ENCODE measurements at regions not wholly inside any gene's neighbourhood (a gene's known extent, or its start where the extent isn't known, plus 50 kb on each side); places are given as distances from the start of the nearest gene placed in this dataset.

DNA sequence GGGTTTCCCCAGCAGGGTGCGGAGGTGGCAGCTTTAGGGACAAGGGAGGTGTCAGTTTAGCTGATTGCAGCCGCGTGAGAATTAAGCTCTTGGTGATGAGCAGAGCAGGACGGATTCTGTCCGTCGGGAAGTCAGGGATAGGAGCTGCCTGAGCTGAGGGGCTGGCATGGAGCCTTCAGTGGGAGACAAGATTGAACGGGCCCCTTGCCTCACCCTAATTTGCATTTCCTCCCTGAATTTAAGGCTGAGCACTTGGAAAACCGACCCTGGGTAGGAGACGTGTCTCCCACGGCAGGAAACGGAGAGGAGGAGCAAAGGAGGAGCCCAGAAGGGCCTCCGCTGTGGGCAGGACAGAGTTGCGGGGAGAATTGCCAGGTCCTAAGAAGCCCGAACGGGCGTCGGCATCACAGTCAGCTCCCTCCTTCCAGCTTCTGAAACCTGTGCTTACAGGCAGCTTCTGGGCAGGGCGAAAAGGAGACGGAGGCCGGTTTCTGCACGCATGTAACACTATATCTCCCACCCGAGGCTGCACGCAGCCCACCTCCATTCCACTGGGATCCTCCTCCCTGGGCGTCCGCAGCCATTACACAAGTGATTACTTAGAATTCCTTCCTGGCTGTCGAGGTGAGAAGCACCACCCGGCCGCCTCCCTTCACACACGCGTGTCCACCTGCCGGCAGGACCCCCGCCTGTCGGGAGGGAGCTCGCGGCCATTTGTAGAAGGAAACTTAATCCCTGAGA, 345.8 kb downstream of the BRD1 start:
- no peak for DNase-seq (ENCODE audit: low spot score)

DNA sequence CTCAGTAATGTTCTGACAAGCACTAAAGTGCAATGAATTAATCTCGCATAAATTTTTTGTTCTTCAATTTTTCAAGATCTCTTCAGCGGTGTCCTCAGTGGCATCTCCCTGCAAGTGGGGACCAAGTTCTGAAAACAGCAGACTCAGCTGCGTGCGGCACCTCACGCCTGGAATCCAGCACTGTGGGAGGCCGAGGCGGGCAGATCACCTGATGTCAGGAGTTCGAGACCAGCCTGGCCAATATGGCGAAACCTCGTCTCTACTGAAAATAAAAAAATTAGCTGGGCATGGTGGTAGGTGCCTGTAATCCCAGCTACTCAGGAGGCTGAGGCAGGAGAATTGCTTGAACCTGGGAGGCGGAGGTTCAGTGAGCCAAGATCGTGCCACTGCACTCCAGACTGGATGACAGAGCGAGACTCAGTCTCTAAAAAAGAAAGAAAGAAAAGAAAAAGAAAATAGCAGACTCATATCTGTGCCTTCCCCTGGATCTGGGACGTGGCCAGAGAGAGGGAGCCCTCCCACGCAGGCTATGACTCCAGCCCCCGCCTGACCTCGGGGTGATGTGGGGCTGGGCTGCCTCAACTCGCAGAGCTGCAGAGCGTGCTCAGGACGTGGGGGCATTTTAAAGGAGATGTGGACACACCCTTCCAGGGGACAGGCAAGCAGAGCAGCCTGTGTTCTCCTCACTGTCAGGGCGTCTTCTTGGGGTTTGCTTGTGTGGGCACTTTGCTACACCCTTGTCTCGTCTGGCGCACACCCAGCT, 346.6 kb downstream of the BRD1 start:
- no peak for DNase-seq (ENCODE audit: low spot score)

DNA sequence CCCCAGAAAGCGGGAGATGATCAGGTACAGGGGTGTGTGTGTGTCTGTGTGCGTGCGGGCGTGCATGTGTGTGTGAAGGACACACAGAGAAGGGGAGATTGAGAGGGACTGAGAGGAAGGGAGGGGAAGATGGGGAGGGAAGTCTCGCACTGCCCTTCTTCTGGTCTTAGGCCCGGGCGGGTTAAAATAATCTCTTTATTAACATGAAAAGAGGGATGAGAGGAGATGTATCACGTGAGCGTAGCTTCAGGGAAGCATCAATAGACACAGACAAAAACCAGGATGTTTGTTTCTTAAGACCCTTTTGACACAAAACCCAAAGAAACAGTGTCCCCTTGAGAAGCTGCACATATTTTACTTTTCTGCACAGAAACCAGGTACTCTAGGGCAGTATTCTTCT, 347.3 kb downstream of the BRD1 start:
- DNase-seq (ENCODE audit: low spot score): no peak

DNA sequence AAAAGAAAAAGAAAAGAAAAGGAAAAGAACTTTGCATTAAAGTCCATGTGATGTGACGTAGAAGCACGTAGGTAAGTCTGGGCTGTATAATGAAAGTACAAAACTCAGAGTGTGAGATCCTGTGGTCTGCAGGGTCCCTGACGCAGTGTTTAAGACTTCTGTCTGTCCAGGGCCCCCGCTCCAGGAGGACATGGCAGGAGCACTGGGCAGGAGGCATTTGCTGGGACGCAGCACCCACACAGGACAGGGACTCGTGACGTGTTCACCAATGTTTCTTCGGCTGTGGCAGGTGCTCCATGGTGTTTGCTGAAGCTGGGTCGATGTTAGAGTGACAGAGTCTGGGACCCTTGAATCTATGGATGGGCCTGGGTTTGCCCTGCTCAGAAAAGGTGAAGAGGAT, 348.1 kb downstream of the BRD1 start:
- DNase-seq (ENCODE audit: low spot score): no peak

- no peak for DNase-seq (ENCODE audit: low spot score)
Observed at GRCh38 chr22:49476800-49477400, 350.8 kb downstream of the BRD1 start.

DNA sequence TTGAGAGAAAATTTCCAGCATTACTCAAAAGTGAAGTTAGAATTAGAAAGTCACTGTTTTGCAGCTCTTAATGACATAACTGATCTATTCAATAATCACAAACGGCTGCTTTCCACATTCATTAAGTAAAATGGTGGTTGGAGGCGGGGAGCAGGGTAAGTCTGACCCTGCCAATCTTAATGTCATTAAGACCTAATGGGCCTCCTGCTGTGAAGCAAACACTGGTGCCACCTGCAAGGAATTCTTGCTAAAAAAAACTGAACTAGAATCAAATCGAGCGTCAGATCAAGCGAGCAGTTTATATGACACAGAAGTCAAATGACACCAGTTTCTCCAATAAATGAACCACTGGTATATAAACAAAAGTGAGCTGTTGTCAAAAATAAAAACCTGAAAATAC, 351.5 kb downstream of the BRD1 start:
- no peak for DNase-seq (ENCODE audit: low spot score)

GRCh38 chr22:49475253-49475652, 352.4 kb downstream of the BRD1 start:
- DNase-seq (ENCODE audit: low spot score): no peak

- no peak for DNase-seq (ENCODE audit: low spot score)
Observed at GRCh38 chr22:49473286-49473685, 354.4 kb downstream of the BRD1 start.

DNA sequence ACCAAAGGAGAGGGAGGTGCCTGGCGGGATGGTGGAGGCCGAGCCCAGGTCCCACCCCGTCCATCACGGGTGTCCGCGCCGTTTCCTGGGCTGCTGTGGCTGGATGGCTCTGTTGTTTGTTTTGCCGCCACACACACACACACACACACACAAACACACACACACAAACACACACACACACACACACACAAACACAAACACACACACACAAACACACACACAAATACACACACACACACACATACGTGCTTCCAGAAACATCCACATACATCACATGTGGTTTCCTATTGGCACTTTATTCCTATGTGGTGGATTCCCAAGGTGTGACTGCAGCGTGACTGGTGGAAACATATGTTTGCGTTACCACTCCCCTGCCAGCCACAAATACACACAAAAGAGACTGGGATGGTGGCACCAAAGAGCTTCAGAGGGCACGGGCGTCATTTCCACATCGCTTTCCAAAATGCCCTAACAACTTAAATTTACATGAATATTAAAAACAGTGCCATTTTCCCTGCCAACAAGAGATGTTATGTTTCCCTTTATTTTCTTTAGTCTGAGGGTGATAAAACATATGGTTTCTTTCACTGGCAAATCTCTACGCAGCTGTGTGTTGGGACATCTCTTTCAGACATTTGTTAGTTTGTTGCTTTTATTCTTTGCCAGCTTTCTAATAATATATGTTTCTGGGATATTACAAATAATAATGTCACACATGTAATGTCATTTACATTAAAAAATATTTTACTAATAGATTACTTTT, 356.8 kb downstream of the BRD1 start:
- DNase-seq (ENCODE audit: low spot score): no peak

DNA sequence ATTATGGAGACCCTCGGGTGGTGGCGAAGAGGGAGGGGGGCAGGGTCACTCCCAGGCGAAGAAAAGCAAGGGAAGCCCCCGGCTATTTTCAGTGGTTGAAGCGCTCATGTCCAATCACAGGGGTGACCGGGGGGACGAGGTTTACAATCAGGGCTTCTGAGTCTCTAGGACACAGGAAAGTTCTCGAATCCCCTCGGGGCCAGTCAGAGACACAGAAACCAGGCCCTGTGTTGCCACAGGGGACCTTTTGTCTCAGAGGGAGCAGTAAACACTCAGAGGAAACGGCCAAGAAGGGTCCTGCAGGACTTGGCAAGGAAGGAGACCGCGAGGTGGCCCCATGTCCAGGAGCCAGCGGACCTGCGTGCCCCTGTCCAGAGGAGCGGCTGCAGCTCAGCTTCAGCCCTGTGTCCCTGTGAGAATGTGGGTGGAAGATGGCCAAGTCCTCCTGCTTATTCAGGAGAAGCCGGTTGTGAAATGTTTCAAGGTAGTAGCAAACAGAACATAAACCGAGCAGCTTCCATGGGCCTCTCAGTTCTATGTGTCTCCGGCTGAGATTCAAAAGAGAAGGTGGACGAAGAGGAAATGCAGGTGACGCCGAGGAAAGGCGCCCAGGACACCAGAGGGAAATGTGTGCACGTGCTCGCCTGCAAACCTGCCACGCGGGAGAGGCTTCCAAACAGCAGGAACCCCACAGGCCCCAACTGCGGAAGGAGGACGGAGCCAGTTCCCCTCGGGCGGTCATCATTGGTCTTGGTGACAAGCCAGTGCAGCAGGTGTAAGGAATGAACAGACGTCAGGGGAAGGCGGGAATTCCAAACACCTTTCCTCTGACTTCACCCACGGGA, 357.6 kb downstream of the BRD1 start:
- no peak for DNase-seq (ENCODE audit: low spot score)

DNA sequence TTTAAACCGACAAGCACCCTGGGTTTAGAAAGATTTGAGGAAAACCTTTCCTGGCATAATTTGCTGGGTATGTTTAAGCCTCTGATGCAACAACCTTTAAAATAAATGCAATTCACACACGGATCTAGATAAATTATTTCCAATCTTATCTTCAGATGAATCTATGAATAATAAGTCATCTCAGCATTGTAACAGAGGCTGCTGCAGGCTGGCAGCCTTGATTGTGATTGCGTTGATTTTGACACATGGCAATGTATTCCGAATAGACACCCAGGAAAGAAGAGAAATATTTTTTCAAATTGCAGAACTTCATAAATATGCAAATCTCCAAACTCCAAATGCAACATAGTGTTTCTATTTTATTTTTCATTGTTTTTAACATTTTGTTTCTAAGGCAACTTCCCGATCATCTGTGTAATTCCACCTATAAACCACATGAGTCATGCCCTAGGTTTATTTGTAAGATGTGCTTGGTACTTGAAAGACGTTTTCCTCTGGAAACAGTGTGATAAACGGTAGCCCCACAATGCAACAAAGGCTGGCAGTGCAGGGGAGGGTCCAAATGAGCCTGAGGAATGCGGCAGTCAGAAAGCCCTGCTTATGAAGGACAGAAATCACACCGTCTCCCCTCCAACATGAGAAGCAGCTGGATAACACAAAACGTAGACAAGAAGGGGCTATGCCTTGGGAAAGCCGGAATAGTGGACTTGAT, 359.0 kb downstream of the BRD1 start:
- no peak for DNase-seq (ENCODE audit: low spot score)

DNA sequence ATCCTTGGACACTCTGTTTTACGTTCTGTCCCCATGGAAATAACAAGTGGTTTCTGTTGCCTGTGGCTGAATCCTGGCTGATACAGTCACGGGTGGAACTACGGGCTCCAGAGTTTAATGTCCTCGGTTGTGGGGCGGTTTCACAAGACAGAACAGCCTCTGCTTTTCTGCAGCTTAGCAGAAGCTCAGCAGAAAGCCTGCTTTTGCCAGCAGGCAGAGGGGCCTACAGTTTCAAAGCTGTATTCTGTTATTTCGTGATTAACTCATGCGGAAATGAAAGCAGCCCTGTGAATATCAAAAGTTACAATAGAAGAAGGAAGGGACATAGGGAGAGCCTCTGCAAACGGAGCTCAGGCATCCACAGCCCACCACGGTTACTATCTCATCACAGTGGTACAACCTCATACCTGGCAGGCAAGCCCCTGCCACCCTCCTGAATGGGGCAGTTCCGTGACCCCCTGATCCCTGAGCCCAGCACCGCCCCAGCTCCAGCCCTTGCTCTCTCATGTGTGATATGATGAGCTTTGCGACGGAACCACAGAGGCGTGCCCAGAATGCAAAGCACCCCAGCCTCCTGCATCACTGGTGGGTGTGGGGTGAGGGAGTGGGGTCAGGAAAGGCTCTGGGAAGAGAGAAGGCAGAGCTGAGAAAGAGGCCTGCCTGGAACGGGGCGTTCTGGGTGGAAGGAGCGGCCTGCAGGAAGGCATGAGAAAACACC, 360.6 kb downstream of the BRD1 start:
- no peak for DNase-seq (ENCODE audit: low spot score)

DNA sequence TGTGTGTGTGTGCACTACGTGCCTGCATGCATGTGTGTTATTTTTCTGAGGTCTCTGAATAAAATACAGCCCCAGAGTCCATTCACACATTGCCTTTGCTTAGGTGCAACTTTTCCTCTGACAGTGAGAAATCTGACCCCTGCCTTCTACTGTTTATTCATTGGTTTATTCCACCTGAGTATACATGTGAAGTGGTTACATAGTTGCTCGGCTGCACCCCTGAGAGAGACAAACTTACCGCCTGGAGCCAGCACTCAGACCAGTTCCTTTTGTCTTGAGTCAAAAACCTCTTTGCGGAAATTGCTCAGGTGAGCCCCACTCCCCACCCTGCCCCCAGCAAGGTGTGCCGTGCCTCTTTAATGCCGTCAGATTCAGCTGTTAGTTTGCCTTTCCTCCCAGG, 363.6 kb downstream of the BRD1 start:
- DNase-seq (ENCODE audit: low spot score): no peak

- DNase-seq (ENCODE audit: low spot score): peak; percentile 72
Observed at GRCh38 chr22:49462795-49463194, 364.9 kb downstream of the BRD1 start.

- DNase-seq (ENCODE audit: low spot score): no peak
Observed at GRCh38 chr22:49462291-49462690, 365.4 kb downstream of the BRD1 start.

DNA sequence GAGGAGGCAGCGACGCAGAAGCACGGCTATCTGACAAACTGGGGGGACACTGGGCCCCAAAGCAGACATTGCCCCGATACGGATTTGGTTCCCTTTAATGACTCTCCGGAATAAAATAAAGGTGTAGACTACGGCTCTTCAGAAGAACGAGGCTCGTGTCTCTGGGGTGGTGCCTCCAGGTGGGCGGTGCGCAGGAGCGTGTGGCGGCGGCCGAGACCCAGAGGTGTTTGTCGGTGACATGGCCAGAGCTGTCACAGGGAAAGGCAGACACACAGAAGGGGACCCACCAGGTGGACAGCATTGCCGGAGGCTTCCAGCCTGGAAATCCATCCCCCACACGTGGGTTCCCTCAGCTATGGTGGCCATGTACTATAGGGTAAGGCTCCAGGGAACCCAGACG, 366.0 kb downstream of the BRD1 start:
- no peak for DNase-seq (ENCODE audit: low spot score)

GRCh38 chr22:49460592-49461281, 366.9 kb downstream of the BRD1 start:
- no peak for DNase-seq (ENCODE audit: low spot score)

GRCh38 chr22:49460091-49460490, 367.6 kb downstream of the BRD1 start:
- no peak for DNase-seq (ENCODE audit: low spot score)

GRCh38 chr22:49458708-49459099, 369.0 kb downstream of the BRD1 start:
- DNase-seq (ENCODE audit: low spot score): no peak
